ENCODE measurements at regions not wholly inside any gene's neighbourhood (a gene's known extent, or its start where the extent isn't known, plus 50 kb on each side); places are given as distances from the start of the nearest gene placed in this dataset.

GRCh38 chr2:163802284-163802683 lies 66.5 kb upstream of the FIGN start:
- no peak for DNase-seq

- DNase-seq, result no peak
Observed at GRCh38 chr2:163801486-163801885, 65.7 kb upstream of the FIGN start.

GRCh38 chr2:163800951-163801381 lies 65.2 kb upstream of the FIGN start:
- no peak for DNase-seq

- DNase-seq, result no peak
Observed at GRCh38 chr2:163799807-163800206, 64.0 kb upstream of the FIGN start.

- DNase-seq, result no peak
Observed at GRCh38 chr2:163794635-163795034, 58.8 kb upstream of the FIGN start.

All from stimulated activated CD4-positive, alpha-beta T cell treated with anti-CD3 and anti-CD28 coated beads, Interleukin-15, amount 100 ng/mL, for 24 hours (primary cell).